Esophagus (tissue), 2 donors: ENCODE measurements at regions not wholly inside any gene's neighbourhood (a gene's known extent, or its start where the extent isn't known, plus 50 kb on each side); places are given as distances from the start of the nearest gene placed in this dataset.

ENCODE experiments used
- H3K27ac ChIP-seq, 2 donors: one replicate each; pipeline ENCODE4 v1.5.1; 2013; ENCODE audit warnings: low read depth in 2 of 2, mild to moderate bottlenecking in 2 of 2, inconsistent platforms in 1 of 2, low read length in 1 of 2, moderate library complexity in 1 of 2
- H3K27me3 ChIP-seq, 2 donors: one replicate each; pipeline ENCODE4 v1.6.1; 2013; ENCODE audit warnings: low read length in 2 of 2, control low read depth in 1 of 2, mild to moderate bottlenecking in 1 of 2; ENCODE audit not compliant: insufficient read depth in 2 of 2, control insufficient read depth in 1 of 2
- H3K36me3 ChIP-seq, 2 donors: one replicate each; pipeline ENCODE4 v1.6.1; 2013; ENCODE audit warnings: low read length in 1 of 2; ENCODE audit not compliant: control insufficient read depth in 2 of 2, insufficient read depth in 2 of 2
- H3K4me1 ChIP-seq, 2 donors: one replicate each; pipeline ENCODE4 v1.6.1; 2013; ENCODE audit warnings: low read length in 1 of 2; ENCODE audit not compliant: control insufficient read depth in 2 of 2, insufficient read depth in 2 of 2
- H3K4me3 ChIP-seq, 2 donors: one replicate each; pipeline ENCODE4 v1.5.1; 2013; ENCODE audit warnings: low read length in 2 of 2, mild to moderate bottlenecking in 2 of 2, low read depth in 1 of 2, moderate library complexity in 1 of 2
- H3K9me3 ChIP-seq, 2 donors: one replicate each; pipeline ENCODE4 v1.6.1; 2013; ENCODE audit warnings: mild to moderate bottlenecking in 2 of 2, low read depth in 1 of 2, low read length in 1 of 2, moderate library complexity in 1 of 2; ENCODE audit not compliant: control insufficient read depth in 2 of 2, insufficient read depth in 1 of 2
- WGBS, 2 donors: extraction: QIAGEN DNeasy Blood & Tissue Kit; methylation state at CpG; one replicate each; pipeline ENCODE4 v1.1.7; 2013; 5-methylcytosine and 5-hydroxymethylcytosine counted together
- donor health status: healthy with polysubstance abuse.
- donor health status: Bipolar disorder and iron deficiency.

GRCh38 chr10:130866857-130867256 lies 444.7 kb downstream of the TCERG1L start:
- H3K27ac ChIP-seq, result no peak overlapping the region
- no peak overlapping the region for H3K4me3 ChIP-seq
- no peaks in the 10 kb centered on the region for H3K27me3 ChIP-seq
- 88 to 89% methylated on average over 7 of the region's 7 CpGs for WGBS, 2 donors
- no peaks in the 10 kb centered on the region for H3K4me1 ChIP-seq
- no peaks in the 10 kb centered on the region for H3K36me3 ChIP-seq
- H3K9me3 ChIP-seq, result no peaks in the 10 kb centered on the region

DNA sequence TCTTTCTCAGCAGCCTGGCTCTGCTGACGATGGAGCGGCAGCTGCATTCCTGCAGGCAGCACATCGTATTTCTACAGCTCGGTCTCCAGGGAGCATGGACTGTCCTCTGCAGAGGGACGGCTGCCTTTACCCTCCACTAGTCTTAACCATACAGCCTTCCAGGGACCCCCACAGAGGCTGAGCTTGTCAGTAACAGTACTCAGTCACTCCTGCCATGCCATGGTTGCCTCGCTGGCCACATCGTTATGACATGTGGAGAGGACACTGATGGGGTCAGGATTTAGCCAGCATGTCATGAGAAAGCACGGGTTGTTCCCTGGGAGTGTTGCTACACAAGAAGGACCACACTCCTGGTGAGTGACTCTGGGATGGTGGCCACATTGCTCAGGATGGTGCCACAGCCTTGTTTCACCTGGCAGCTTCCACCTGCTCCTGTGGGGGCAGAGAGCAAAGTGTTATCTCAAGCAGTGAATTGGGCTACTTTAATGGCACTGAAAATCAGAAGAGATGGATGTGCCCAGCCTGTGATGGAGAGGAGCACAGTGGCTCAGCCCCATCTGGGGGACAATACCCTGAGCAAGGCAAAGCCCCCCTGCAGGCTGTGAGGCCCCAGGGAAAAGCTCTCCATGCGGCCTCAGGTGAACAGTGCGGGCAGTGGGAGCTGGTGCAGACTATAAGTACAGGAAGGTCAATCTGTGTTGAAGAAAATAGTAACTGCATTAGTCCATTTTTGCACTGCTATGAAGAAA lies 443.9 kb downstream of the TCERG1L start:
- H3K9me3 ChIP-seq, result no peaks in the 10 kb centered on the region
- no peak overlapping the region for H3K4me3 ChIP-seq
- no peaks in the 10 kb centered on the region for H3K27me3 ChIP-seq
- 72 to 76% methylated on average over 10 of the region's 10 CpGs for WGBS, 2 donors
- H3K4me1 ChIP-seq, result no peaks in the 10 kb centered on the region
- no peaks in the 10 kb centered on the region for H3K36me3 ChIP-seq
- H3K27ac ChIP-seq, result no peak overlapping the region

- Histone ChIP-seq H3K27ac (no peak overlapping the region), H3K4me1 (no peaks in the 10 kb centered on the region), H3K27me3 (no peaks in the 10 kb centered on the region), H3K36me3 (no peaks in the 10 kb centered on the region), H3K4me3 (no peak overlapping the region), H3K9me3 (no peaks in the 10 kb centered on the region)
- WGBS, 2 donors, result 60 to 68% methylated on average over 11 of the region's 11 CpGs
Observed at GRCh38 chr10:130869179-130869841, 442.2 kb downstream of the TCERG1L start.

DNA sequence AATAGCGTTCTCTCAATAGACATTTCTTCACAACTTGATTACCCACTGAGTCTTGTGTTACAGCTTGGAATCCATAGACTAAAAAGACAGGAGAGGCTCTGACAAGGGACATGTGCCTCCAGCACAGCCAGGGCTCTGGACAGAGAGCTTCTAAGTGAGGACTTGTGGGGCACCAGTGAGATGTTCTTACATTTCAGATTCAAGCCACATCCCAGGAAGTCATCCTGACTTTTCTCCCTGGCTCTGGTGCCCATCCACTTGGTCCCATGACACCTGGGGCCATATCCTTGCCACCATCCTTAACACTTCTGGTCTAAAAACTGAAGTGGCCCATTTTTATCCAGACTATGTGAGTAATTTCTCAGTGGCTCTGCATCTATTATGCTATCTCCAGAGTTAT lies 440.1 kb downstream of the TCERG1L start:
- Histone ChIP-seq H3K36me3 (no peaks in the 10 kb centered on the region), H3K4me3 (no peak overlapping the region), H3K4me1 (no peaks in the 10 kb centered on the region), H3K27me3 (no peaks in the 10 kb centered on the region), H3K9me3 (no peaks in the 10 kb centered on the region), H3K27ac (no peak overlapping the region)
- WGBS, 2 donors, result 0 to 43% methylated on average over 1 of the region's 1 CpG

DNA sequence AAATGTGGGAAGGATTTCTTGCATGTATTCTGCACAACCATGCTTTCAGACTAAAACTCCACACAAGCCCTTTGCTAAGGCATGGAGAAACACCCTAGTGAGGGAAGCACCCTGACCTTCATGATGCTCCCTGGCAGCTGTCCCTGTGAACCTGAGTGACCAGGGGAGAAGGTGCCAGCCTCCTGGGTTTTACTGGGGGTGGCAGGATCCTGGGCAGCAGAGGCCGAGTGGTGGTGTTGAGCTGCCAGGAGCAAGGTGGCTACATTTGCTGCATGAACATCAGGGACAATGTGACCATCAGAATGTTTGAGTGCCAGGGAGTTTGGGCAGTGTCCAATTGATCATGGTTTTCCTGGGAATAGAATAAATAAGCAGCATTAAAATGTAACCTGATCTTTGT lies 437.9 kb downstream of the TCERG1L start:
- Histone ChIP-seq H3K27me3 (no peaks in the 10 kb centered on the region), H3K36me3 (no peaks in the 10 kb centered on the region), H3K4me3 (no peak overlapping the region), H3K9me3 (no peaks in the 10 kb centered on the region), H3K4me1 (no peaks in the 10 kb centered on the region), H3K27ac (no peak overlapping the region)
- 80 to 87% methylated on average over 1 of the region's 1 CpG for WGBS, 2 donors

DNA sequence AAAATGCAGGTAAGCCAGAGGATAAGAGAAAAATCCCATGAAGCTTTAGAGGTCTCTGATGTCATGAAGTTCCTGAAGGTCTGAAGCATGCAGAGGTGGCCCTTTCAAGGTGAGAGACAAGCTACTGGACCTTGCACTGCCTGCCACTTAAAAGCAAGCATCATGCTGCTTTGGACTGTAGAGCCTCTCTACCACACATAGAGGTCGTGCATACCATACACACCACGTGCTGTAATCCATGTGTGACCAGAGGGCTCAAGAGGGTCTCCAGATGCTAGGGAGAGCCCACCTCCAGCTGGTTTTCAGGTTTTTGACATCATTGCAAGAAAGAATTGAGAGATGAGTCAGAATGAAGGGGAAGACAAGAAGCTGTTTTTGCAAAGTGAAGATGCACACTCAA lies 436.4 kb downstream of the TCERG1L start:
- H3K9me3 ChIP-seq, result no peaks in the 10 kb centered on the region
- no peaks in the 10 kb centered on the region for H3K4me1 ChIP-seq
- H3K4me3 ChIP-seq, result no peak overlapping the region
- peaks cover 0 to 3% of the 10 kb centered on the region in 2 donors for H3K27me3 ChIP-seq
- 42 to 61% methylated on average over 2 of the region's 2 CpGs for WGBS, 2 donors
- no peak overlapping the region for H3K27ac ChIP-seq
- H3K36me3 ChIP-seq, result no peaks in the 10 kb centered on the region

DNA sequence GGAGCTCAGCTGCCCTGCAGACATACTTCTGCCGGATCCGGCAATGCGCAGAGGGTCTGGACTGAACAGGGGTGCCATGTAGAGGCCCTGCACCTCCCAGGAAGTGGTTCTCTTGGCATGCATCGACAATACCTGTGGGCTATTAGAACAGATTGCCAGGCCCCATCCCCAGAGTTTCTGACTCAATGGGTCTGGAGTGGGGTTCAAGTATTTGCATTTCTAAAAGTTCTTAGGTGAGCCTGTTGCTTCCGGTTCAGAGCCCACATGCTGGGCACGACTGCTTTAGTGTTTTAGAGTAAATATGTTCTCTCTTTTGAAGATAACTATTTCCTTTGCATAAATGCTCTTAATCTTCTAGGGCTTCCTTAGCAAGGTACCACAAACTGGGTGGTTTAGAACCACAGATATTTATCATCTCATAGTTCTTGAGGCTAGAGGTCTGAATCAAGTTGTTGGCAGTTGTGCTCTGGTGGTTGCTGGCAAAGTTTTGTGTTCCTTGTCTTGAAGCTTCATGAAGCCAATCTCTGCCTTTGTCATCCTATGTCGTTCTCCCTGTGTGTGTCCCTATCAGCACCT lies 435.5 kb downstream of the TCERG1L start:
- Histone ChIP-seq H3K27me3 (peaks cover 0 to 3% of the 10 kb centered on the region in 2 donors), H3K4me1 (no peaks in the 10 kb centered on the region), H3K9me3 (no peaks in the 10 kb centered on the region), H3K27ac (no peak overlapping the region), H3K36me3 (no peaks in the 10 kb centered on the region), H3K4me3 (no peak overlapping the region)
- WGBS, 2 donors, result 73 to 75% methylated on average over 7 of the region's 7 CpGs

GRCh38 chr10:130877126-130877525 lies 434.4 kb downstream of the TCERG1L start:
- 73 to 77% methylated on average over 3 of the region's 3 CpGs for WGBS, 2 donors
- H3K27me3 ChIP-seq, result peaks cover 0 to 3% of the 10 kb centered on the region in 2 donors
- H3K36me3 ChIP-seq, result no peaks in the 10 kb centered on the region
- no peaks in the 10 kb centered on the region for H3K9me3 ChIP-seq
- H3K4me1 ChIP-seq, result no peaks in the 10 kb centered on the region
- H3K27ac ChIP-seq, result no peak overlapping the region
- no peak overlapping the region for H3K4me3 ChIP-seq

GRCh38 chr10:130878131-130878530 lies 433.4 kb downstream of the TCERG1L start:
- H3K27me3 ChIP-seq, result peaks cover 0 to 3% of the 10 kb centered on the region in 2 donors
- H3K27ac ChIP-seq, result no peak overlapping the region
- no peaks in the 10 kb centered on the region for H3K36me3 ChIP-seq
- 91 to 94% methylated on average over 1 of the region's 1 CpG for WGBS, 2 donors
- H3K4me3 ChIP-seq, result no peak overlapping the region
- H3K4me1 ChIP-seq, result no peaks in the 10 kb centered on the region
- H3K9me3 ChIP-seq, result no peaks in the 10 kb centered on the region
